ENCODE measurements at regions not wholly inside any gene's neighbourhood (a gene's known extent, or its start where the extent isn't known, plus 50 kb on each side); places are given as distances from the start of the nearest gene placed in this dataset.

- TF ChIP-seq POLR2AphosphoS5 (IDR thresholded peaks at IDR 0.05) (no peak), CTCF (IDR thresholded peaks at IDR 0.05) (no peak), POLR2A (IDR thresholded peaks at IDR 0.05) (no peak)
These were observed 132.1 kb upstream of the ADGRL3 start for GRCh38 chr4:61068060-61068459.

Measured in sigmoid colon (tissue), 4 donors.